GM10266 (cell line): ENCODE measurements at regions not wholly inside any gene's neighbourhood (a gene's known extent, or its start where the extent isn't known, plus 50 kb on each side); places are given as distances from the start of the nearest gene placed in this dataset.
"Not testable (repeated sequence)": the region's sequence is repeated elsewhere in the genome, so short reads cannot be mapped to it uniquely, and the experiment has no call there.

Experiments used
- DNase-seq: peaks from one replicate; pipeline ENCODE4 v3.0.0; 2012; ENCODE audit errors: extremely low spot score
- TF ChIP-seq, protein P1 (sequence below): IDR thresholded peaks from 2 replicates; pipeline ENCODE4 v1.5.1; 2012; ENCODE audit warnings: mild to moderate bottlenecking, low read depth; ENCODE audit not compliant: control insufficient read depth, insufficient read depth; ENCODE audit errors: missing control alignments

DNA sequence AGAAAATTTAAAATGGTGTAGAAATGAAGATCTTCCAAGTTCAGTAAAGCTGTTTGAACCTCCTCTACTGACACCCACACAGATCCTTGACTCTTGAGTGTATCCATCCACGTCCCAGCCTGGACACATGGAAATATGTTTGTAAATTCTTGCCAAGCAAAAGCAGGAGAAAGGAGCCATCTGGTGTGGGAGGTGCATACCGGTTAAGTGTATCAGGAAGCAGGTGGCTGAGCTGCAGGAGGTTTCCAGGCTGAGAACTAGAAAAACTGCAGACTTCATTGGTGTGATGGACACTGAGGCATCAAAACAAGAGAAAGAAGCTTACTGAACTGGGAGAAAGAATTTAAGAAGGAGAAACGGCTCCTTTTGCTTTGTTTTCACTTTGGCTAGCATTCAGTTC, 229.9 kb upstream of the GRIK2 start:
- TF ChIP-seq, protein P1, sequence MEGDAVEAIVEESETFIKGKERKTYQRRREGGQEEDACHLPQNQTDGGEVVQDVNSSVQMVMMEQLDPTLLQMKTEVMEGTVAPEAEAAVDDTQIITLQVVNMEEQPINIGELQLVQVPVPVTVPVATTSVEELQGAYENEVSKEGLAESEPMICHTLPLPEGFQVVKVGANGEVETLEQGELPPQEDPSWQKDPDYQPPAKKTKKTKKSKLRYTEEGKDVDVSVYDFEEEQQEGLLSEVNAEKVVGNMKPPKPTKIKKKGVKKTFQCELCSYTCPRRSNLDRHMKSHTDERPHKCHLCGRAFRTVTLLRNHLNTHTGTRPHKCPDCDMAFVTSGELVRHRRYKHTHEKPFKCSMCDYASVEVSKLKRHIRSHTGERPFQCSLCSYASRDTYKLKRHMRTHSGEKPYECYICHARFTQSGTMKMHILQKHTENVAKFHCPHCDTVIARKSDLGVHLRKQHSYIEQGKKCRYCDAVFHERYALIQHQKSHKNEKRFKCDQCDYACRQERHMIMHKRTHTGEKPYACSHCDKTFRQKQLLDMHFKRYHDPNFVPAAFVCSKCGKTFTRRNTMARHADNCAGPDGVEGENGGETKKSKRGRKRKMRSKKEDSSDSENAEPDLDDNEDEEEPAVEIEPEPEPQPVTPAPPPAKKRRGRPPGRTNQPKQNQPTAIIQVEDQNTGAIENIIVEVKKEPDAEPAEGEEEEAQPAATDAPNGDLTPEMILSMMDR = no peak
- DNase-seq = no peak

DNA sequence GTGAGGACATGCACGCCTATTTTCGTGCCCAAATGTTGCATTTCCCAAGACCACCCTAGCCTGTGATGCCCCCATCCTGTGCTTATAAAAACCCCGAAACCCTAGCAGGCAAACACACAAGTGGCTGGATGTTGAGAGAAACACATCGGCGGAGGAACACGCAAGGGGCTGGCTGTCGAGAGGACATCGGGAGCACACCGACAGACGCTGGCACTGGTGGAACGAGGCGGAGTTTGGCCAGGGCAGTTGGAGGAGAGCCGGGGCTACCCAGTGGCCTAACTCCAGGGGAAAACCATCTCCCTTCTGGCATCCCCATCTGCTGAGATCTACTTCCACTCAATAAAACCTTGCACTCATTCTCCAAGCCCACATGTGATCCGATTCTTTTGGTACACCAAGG, 225.9 kb upstream of the GRIK2 start:
- TF ChIP-seq, protein P1 = no peak
- DNase-seq = no peak

DNA sequence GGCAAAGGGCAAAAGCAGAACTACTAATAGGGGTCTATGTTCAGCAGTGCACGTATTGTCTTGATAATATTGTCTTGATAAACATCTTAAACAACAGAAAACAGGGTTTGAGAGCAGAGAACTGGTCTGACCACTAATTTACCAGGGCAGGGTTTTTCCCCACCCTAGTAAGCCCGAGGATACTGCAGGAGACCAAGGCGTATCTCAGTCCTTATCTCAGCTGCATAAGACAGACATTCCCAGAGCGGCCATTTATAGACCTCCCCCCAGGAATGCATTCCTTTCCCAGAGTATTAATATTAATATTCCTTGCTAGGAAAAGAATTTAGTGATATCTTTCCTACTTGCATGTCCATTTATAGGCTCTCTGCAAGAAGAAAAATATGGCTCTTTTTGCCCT, 222.5 kb upstream of the GRIK2 start:
- DNase-seq = not testable (repeated sequence)

DNA sequence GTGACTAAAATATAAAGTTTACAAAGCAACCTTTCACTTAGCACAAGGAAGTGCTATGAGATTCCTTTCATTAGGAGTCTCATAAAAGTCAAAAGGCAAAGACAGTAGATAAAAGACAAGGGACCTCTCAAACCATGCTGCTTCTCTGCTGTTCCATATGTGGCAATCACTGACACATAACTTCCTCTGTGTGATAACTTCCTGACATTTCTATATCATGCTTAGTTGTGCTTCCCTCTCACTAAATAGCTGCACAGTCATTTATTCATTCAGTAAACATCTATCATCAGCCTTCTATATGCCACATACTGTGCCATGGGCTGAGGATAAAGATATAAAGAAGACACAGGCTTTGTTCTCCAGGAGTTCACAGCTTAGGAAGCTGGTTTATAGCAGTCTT, 214.8 kb upstream of the GRIK2 start:
- no peak for DNase-seq

DNA sequence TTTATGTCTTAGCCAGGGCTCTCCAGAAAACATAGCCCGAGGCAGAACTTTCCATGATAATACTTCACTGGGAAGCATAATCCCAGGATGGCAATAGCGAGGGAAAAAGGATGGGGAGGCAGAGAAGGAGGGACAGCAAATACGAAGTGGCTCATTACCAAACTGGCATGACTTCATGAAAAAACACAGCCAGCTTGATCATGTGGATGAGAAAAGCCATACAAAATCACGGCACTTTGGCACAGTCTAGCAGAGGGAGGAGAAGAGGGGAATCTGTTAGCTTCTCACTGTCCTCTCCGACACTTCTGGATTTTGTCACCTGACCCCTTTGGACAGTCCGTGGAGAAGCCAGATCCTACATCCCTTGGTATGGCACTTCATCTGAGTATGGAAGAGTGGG, 212.5 kb upstream of the GRIK2 start:
- TF ChIP-seq, protein P1 = no peak
- DNase-seq = no peak

More for the DNA sequence above, 214.8 kb upstream of the GRIK2 start:
- TF ChIP-seq, protein P1 = no peak

DNA sequence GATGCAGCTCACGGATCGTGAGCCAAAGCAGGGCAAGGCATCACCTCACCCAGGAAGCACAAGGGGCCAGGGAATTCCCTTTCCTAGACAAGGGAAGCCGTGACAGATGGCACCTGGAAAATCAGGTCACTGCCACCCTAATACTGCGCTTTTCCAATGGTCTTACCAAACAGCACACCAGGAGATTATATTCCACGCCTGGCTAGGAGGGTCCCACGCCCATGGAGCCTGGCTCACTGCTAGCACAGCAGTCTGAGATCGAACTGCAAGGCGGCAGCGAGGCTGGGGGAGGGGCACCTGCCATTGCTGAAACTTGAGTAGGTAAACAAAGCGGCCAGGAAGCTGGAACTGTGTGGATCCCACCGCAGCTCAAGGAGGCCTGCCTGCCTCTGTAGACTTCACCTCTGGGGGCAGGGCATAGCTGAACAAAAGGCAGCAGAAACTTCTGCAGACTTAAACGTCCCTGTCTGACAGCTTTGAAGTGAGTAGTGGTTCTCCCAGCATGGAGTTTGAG, 205.2 kb upstream of the GRIK2 start:
- not testable (repeated sequence) for DNase-seq

DNA sequence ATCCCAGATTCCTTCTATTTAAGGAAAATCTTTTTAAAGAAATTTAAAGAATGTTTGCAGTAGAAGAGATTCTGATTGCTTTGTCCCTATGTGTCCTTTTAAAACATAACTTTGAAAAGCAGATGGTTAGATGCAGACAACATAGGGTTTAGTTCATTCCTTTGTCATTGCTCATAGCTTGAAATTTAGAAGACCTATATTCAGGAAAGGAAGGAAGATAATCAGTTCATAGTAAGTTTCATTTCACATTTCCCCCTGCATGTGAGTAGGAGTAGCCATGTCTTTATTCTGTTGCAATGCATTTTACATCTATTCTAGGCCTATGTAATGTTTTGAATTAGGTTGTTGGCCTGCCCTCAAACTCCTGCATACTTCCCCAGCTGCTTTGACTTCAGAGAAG, 197.9 kb upstream of the GRIK2 start:
- TF ChIP-seq, protein P1 = no peak
- no peak for DNase-seq

DNA sequence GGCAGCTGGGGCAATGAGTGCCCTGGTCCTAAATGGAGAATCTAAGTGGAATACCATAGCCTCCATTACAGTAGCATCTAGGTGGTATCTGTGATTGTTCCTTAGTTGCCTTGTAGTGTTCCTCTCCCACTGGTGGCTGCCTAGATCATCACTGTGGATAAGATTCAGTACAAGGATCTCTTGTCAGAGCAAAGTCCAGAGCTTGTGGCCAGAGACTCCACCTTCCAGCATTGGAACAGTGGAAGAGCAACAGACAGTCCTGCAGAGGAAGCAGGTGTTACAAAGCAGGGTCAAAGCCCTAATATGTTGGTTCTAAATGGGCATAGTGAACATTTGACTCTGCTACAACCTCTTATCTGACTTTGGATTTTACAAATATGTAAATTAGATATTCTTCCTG, 194.1 kb upstream of the GRIK2 start:
- no peak for DNase-seq
- TF ChIP-seq, protein P1 = no peak
